ENCODE measurements at regions not wholly inside any gene's neighbourhood (a gene's known extent, or its start where the extent isn't known, plus 50 kb on each side); places are given as distances from the start of the nearest gene placed in this dataset.

- TF ChIP-seq CTCF (conservative IDR thresholded peaks at IDR 0.05): no peak
- no peak overlapping the region for H3K27ac ChIP-seq
Measured at GRCh38 chr16:72406390-72406789, 234.4 kb upstream of the PMFBP1 start.

DNA sequence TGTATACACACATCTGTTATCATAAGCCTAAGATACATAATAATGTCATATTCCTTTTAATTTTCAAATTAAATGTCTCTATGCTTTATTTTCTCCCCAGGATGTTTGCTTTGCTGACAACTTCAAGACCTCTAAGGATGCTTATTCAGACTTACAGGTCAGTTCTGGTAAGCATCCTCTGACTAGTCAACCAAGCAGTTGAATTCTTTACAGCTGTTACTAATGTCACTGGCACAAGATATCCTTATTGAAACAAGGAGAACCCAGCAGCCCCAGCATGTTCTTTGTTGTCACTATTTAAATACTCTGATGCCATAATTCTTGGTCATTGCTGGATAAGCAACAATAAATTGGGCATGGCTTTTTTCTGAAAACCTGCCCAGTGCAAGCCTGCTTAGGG, 232.3 kb upstream of the PMFBP1 start:
- no peak overlapping the region for H3K27ac ChIP-seq
- no peak for TF ChIP-seq CTCF (conservative IDR thresholded peaks at IDR 0.05)

GRCh38 chr16:72401084-72401361, 229.1 kb upstream of the PMFBP1 start:
- no peak overlapping the region for H3K27ac ChIP-seq
- no peak for TF ChIP-seq CTCF (conservative IDR thresholded peaks at IDR 0.05)

GRCh38 chr16:72400257-72401083, 228.5 kb upstream of the PMFBP1 start:
- H3K27ac ChIP-seq: no peak overlapping the region
- peak; percentile 73 for TF ChIP-seq CTCF (conservative IDR thresholded peaks at IDR 0.05)

GRCh38 chr16:72399811-72400210, 227.9 kb upstream of the PMFBP1 start:
- H3K27ac ChIP-seq: no peak overlapping the region
- no peak for TF ChIP-seq CTCF (conservative IDR thresholded peaks at IDR 0.05)

- TF ChIP-seq CTCF (conservative IDR thresholded peaks at IDR 0.05): no peak
- no peak overlapping the region for H3K27ac ChIP-seq
Measured at GRCh38 chr16:72397876-72398275, 225.9 kb upstream of the PMFBP1 start.

- no peak for TF ChIP-seq CTCF (conservative IDR thresholded peaks at IDR 0.05)
- no peak overlapping the region for H3K27ac ChIP-seq
Measured at GRCh38 chr16:72394526-72394925, 222.6 kb upstream of the PMFBP1 start.
